Stimulated activated CD4-positive, alpha-beta T cell treated with anti-CD3 and anti-CD28 coated beads, Interleukin-15, amount 100 ng/mL, for 1 hour (primary cell): ENCODE measurements at regions not wholly inside any gene's neighbourhood (a gene's known extent, or its start where the extent isn't known, plus 50 kb on each side); places are given as distances from the start of the nearest gene placed in this dataset.
"Not testable (repeated sequence)": the region's sequence is repeated elsewhere in the genome, so short reads cannot be mapped to it uniquely, and the experiment has no call there.

Experiments
- DNase-seq, 2 donors: peaks; one replicate each; pipeline ENCODE4 v3.0.0-alpha.2; 2020; ENCODE audit warnings: low read depth in 1 of 2, low spot score in 1 of 2

GRCh38 chrX:121407627-121408026, 360.2 kb downstream of the GLUD2 start:
- DNase-seq, result no peak

GRCh38 chrX:121431514-121431913, 384.1 kb downstream of the GLUD2 start:
- not testable (repeated sequence) for DNase-seq

GRCh38 chrX:121433289-121433688, 385.9 kb downstream of the GLUD2 start:
- no peak for DNase-seq

- not testable (repeated sequence) for DNase-seq
Measured at GRCh38 chrX:121437666-121438065, 390.3 kb downstream of the GLUD2 start.

- no peak for DNase-seq
Measured at GRCh38 chrX:121455890-121456289, 408.5 kb downstream of the GLUD2 start.

GRCh38 chrX:121456315-121456714, 408.9 kb downstream of the GLUD2 start:
- no peak for DNase-seq

- DNase-seq, result no peak
Measured at GRCh38 chrX:121457096-121457495, 409.7 kb downstream of the GLUD2 start.

- DNase-seq, result no peak
Measured at GRCh38 chrX:121479406-121479805, 432.0 kb downstream of the GLUD2 start.

- no peak for DNase-seq
Measured at GRCh38 chrX:121496966-121497365, 449.6 kb downstream of the GLUD2 start.

- no peak for DNase-seq
Measured at GRCh38 chrX:121504153-121504552, 456.7 kb downstream of the GLUD2 start.

- no peak for DNase-seq
Measured at GRCh38 chrX:121546317-121546716, 498.9 kb downstream of the GLUD2 start.

- no peak for DNase-seq
Measured at GRCh38 chrX:121558886-121559285, 511.5 kb downstream of the GLUD2 start.

- DNase-seq, result no peak
Measured at GRCh38 chrX:121562616-121563015, 515.2 kb downstream of the GLUD2 start.

- no peak for DNase-seq
Measured at GRCh38 chrX:121569609-121570008, 522.2 kb downstream of the GLUD2 start.

- no peak for DNase-seq
Measured at GRCh38 chrX:121570072-121570841, 522.8 kb downstream of the GLUD2 start.

- no peak for DNase-seq
Measured at GRCh38 chrX:121571333-121571732, 523.9 kb downstream of the GLUD2 start.

- not testable (repeated sequence) for DNase-seq
Measured at GRCh38 chrX:121574384-121574783, 527.0 kb downstream of the GLUD2 start.

GRCh38 chrX:121579016-121579760, 531.8 kb downstream of the GLUD2 start:
- no peak for DNase-seq

GRCh38 chrX:121581885-121582284, 534.5 kb downstream of the GLUD2 start:
- no peak for DNase-seq

- DNase-seq, result no peak
Measured at GRCh38 chrX:121585626-121586025, 538.2 kb downstream of the GLUD2 start.

- no peak for DNase-seq
Measured at GRCh38 chrX:121592884-121593283, 545.5 kb downstream of the GLUD2 start.

- DNase-seq, result no peak
Measured at GRCh38 chrX:121598356-121598755, 550.9 kb downstream of the GLUD2 start.
